ENCODE measurements at regions not wholly inside any gene's neighbourhood (a gene's known extent, or its start where the extent isn't known, plus 50 kb on each side); places are given as distances from the start of the nearest gene placed in this dataset.

DNA sequence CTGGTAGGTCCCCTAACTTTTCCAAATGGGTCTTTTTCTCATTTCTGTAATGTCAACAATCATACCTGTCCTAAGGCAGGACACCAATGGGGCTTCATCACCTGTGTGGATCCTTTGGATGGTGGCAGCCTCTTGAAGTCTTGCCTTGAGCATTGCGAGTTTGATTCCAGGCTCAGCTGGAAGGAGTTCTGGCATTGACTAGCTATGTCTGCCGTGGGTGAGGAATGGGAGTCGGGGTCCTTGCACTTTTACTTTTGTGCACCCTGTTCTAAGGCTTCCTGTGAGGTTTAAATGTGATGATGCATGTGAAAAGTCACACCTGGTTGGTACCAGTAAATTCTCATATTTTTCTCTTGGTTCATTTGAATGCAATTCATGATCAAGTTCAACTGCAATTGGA is 55.9 kb upstream of the CTBP2 start:
- Histone ChIP-seq H3K27me3 (ENCODE audit: control insufficient read depth, insufficient read depth) (no peaks in the 10 kb centered on the region), H3K9me3 (ENCODE audit: control insufficient read depth, low read length) (no peaks in the 10 kb centered on the region), H3K4me1 (ENCODE audit: control insufficient read depth, insufficient read depth, low read length) (no peaks in the 10 kb centered on the region), H3K27ac (ENCODE audit: low read length) (no peak overlapping the region), H3K4me3 (ENCODE audit: low read length) (no peak overlapping the region)
- no peak for ATAC-seq
- DNase-seq: no peak
- intact Hi-C loops (cut with DNase I): no loop called here
- 87% methylated on average over 3 of the region's 3 CpGs for WGBS

DNA sequence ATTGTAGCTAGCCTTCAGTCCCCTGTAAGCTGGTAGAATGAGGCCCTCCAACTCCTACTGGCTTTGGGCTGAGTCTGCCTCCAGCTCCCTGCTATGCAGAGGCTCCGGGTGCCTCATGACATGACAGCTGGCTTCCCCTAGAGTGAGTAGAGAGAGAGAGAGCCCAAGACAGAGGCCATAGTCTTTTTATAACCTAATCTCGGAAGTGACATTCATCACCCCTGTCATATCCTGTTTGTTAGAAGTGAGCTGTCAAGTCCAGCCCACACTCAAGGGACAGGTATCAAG is 53.9 kb upstream of the CTBP2 start:
- intact Hi-C loops (cut with DNase I): no loop called here
- 69% methylated on average over 2 of the region's 2 CpGs for WGBS
- no peaks in the 10 kb centered on the region for H3K27me3 ChIP-seq (ENCODE audit: control insufficient read depth, insufficient read depth)
- H3K9me3 ChIP-seq (ENCODE audit: control insufficient read depth, low read length): no peaks in the 10 kb centered on the region
- no peak overlapping the region for H3K4me3 ChIP-seq (ENCODE audit: low read length)
- H3K27ac ChIP-seq (ENCODE audit: low read length): no peak overlapping the region
- ATAC-seq (no peak), DNase-seq (no peak)
- H3K4me1 ChIP-seq (ENCODE audit: control insufficient read depth, insufficient read depth, low read length): no peaks in the 10 kb centered on the region

GRCh38 chr10:125213541-125214282 is 53.3 kb upstream of the CTBP2 start:
- H3K9me3 ChIP-seq (ENCODE audit: control insufficient read depth, low read length): no peaks in the 10 kb centered on the region
- DNase-seq (no peak), ATAC-seq (no peak)
- H3K4me1 ChIP-seq (ENCODE audit: control insufficient read depth, insufficient read depth, low read length): no peaks in the 10 kb centered on the region
- intact Hi-C loops (cut with DNase I): no loop called here
- no peak overlapping the region for H3K4me3 ChIP-seq (ENCODE audit: low read length)
- H3K27ac ChIP-seq (ENCODE audit: low read length): no peak overlapping the region
- no peaks in the 10 kb centered on the region for H3K27me3 ChIP-seq (ENCODE audit: control insufficient read depth, insufficient read depth)
- whole genome bisulfite sequencing: 82% methylated on average over 10 of the region's 10 CpGs

GRCh38 chr10:125212150-125212809 is 51.9 kb upstream of the CTBP2 start:
- WGBS: 83% methylated on average over 6 of the region's 6 CpGs
- intact Hi-C loops (cut with DNase I): no loop called here

More at GRCh38 chr10:125212150-125212809, 51.9 kb upstream of the CTBP2 start:
- ATAC-seq (no peak), DNase-seq (no peak)
- no peak overlapping the region for H3K27ac ChIP-seq (ENCODE audit: low read length)
- H3K27me3 ChIP-seq (ENCODE audit: control insufficient read depth, insufficient read depth): no peaks in the 10 kb centered on the region
- no peaks in the 10 kb centered on the region for H3K9me3 ChIP-seq (ENCODE audit: control insufficient read depth, low read length)
- no peaks in the 10 kb centered on the region for H3K4me1 ChIP-seq (ENCODE audit: control insufficient read depth, insufficient read depth, low read length)
- H3K4me3 ChIP-seq (ENCODE audit: low read length): no peak overlapping the region

Data from right cardiac atrium (tissue), 5 donors.